Tibial nerve (tissue), 4 donors: ENCODE measurements at regions not wholly inside any gene's neighbourhood (a gene's known extent, or its start where the extent isn't known, plus 50 kb on each side); places are given as distances from the start of the nearest gene placed in this dataset.

ENCODE experiments used
- DNase-seq, 2 donors: peaks; one replicate each; pipeline ENCODE4 v3.0.0-alpha.2; 2019; ENCODE audit warnings: low spot score in 2 of 2
- H3K27ac ChIP-seq, 4 donors: fragments of 200-600 bp; sonication (generic) in 3 of 4; one replicate each; pipeline ENCODE4 v1.5.1; 2017 to 2019; ENCODE audit warnings: mild to moderate bottlenecking in 1 of 4
- H3K27me3 ChIP-seq, 2 donors: fragments of 200-600 bp; sonication (generic) in 1 of 2; one replicate each; pipeline versions ENCODE4 v1.5.1 to v1.6.0; 2017 to 2019
- H3K36me3 ChIP-seq, 3 donors: fragments of 200-600 bp; sonication (generic); one replicate each; pipeline ENCODE4 v1.5.1; 2018 to 2019
- H3K4me1 ChIP-seq, 4 donors: fragments of 200-600 bp; sonication (generic) in 3 of 4; one replicate each; pipeline ENCODE4 v1.5.1; 2017 to 2019
- H3K4me3 ChIP-seq, 4 donors: fragments of 200-600 bp; sonication (generic) in 3 of 4; one replicate each; pipeline ENCODE4 v1.5.1; 2017 to 2019; ENCODE audit warnings: mild to moderate bottlenecking in 1 of 4, moderate library complexity in 1 of 4
- H3K9me3 ChIP-seq, 4 donors: fragments of 200-600 bp; sonication (generic) in 3 of 4; one replicate each; pipeline ENCODE4 v1.5.1; 2017 to 2019
- EP300 ChIP-seq, 2 donors: sonication (generic); formaldehyde crosslinking; IDR thresholded peaks; one replicate each; pipeline ENCODE4 v1.6.1; 2017; ENCODE audit warnings: antibody characterized with exemption in 2 of 2, mild to moderate bottlenecking in 1 of 2
- POLR2A ChIP-seq, 2 donors: fragments of 450-650 bp; IDR thresholded peaks; one replicate each; pipeline ENCODE4 v1.6.1; 2017; ENCODE audit warnings: antibody characterized with exemption in 2 of 2, mild to moderate bottlenecking in 2 of 2, moderate library complexity in 2 of 2
- WGBS, 2 donors: methylation state at CpG; one replicate each; pipeline ENCODE4 v1.1.5; 2018; 5-methylcytosine and 5-hydroxymethylcytosine counted together
- TF ChIP-seq, protein P1 (sequence below), 5 experiments: fragments of 200-600 bp in 3 of 5; fragments of 450-650 bp in 2 of 5; sonication (generic) in 3 of 5; IDR thresholded peaks; one replicate each; pipeline ENCODE4 v1.5.1; 2016 to 2019; ENCODE audit warnings: antibody characterized with exemption in 5 of 5, mild to moderate bottlenecking in 3 of 5, moderate library complexity in 2 of 5

DNA sequence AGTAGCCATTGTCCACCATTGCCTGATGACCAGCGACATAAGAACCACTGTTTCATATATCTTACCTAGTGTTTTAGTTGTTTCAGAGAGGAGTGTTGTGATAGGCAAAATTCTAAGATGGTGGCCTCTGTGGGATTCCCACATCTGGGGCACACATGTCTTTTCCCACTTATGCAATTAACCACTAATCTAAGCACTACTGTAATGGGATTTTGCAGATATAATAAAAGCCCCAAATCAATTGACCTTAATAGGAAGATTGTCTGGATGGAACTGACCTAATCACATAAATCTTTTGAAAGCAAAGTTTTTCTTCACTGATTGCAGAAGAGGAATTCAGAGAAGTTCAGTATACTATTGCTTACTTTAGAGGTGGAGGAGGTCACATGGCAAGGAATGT, 469.9 kb downstream of the NUP35 start:
- DNase-seq, result no peak
- Histone ChIP-seq H3K36me3 (no peaks in the 10 kb centered on the region), H3K9me3 (no peaks in the 10 kb centered on the region), H3K27me3 (no peaks in the 10 kb centered on the region), H3K27ac (no peak overlapping the region), H3K4me1 (no peaks in the 10 kb centered on the region), H3K4me3 (no peak overlapping the region)
- 79 to 83% methylated on average over 1 of the region's 1 CpG for WGBS, 2 donors
- TF ChIP-seq, protein P1, sequence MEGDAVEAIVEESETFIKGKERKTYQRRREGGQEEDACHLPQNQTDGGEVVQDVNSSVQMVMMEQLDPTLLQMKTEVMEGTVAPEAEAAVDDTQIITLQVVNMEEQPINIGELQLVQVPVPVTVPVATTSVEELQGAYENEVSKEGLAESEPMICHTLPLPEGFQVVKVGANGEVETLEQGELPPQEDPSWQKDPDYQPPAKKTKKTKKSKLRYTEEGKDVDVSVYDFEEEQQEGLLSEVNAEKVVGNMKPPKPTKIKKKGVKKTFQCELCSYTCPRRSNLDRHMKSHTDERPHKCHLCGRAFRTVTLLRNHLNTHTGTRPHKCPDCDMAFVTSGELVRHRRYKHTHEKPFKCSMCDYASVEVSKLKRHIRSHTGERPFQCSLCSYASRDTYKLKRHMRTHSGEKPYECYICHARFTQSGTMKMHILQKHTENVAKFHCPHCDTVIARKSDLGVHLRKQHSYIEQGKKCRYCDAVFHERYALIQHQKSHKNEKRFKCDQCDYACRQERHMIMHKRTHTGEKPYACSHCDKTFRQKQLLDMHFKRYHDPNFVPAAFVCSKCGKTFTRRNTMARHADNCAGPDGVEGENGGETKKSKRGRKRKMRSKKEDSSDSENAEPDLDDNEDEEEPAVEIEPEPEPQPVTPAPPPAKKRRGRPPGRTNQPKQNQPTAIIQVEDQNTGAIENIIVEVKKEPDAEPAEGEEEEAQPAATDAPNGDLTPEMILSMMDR (IDR thresholded peaks at IDR 0.05), result no peak
- TF ChIP-seq POLR2A (IDR thresholded peaks at IDR 0.05) (no peak), EP300 (IDR thresholded peaks at IDR 0.05) (no peak)

- no peak for DNase-seq
- Histone ChIP-seq H3K27ac (no peak overlapping the region), H3K4me1 (no peaks in the 10 kb centered on the region), H3K36me3 (no peaks in the 10 kb centered on the region), H3K27me3 (no peaks in the 10 kb centered on the region), H3K9me3 (no peaks in the 10 kb centered on the region), H3K4me3 (no peak overlapping the region)
- 87 to 97% methylated on average over 1 of the region's 1 CpG for WGBS, 2 donors
- no peak for TF ChIP-seq EP300 (IDR thresholded peaks at IDR 0.05)
- TF ChIP-seq, protein P1 (IDR thresholded peaks at IDR 0.05), result no peak
- TF ChIP-seq POLR2A (IDR thresholded peaks at IDR 0.05), result no peak
Measured at GRCh38 chr2:183597841-183598240, 473.6 kb downstream of the NUP35 start.

- Histone ChIP-seq H3K27me3 (no peaks in the 10 kb centered on the region), H3K9me3 (no peaks in the 10 kb centered on the region), H3K36me3 (no peaks in the 10 kb centered on the region), H3K27ac (no peak overlapping the region), H3K4me3 (no peak overlapping the region), H3K4me1 (no peaks in the 10 kb centered on the region)
- DNase-seq, result no peak
- WGBS, 2 donors, result 72% methylated on average over 5 of the region's 5 CpGs
- TF ChIP-seq, protein P1 (IDR thresholded peaks at IDR 0.05), result no peak
- no peak for TF ChIP-seq EP300 (IDR thresholded peaks at IDR 0.05)
- no peak for TF ChIP-seq POLR2A (IDR thresholded peaks at IDR 0.05)
Measured at GRCh38 chr2:183604065-183604464, 479.8 kb downstream of the NUP35 start.

GRCh38 chr2:183605440-183605839, 481.2 kb downstream of the NUP35 start:
- WGBS, 2 donors, result 59 to 67% methylated on average over 3 of the region's 3 CpGs
- no peaks in the 10 kb centered on the region for H3K27me3 ChIP-seq
- no peaks in the 10 kb centered on the region for H3K36me3 ChIP-seq
- DNase-seq, result no peak
- no peaks in the 10 kb centered on the region for H3K9me3 ChIP-seq
- H3K4me1 ChIP-seq, result no peaks in the 10 kb centered on the region
- no peak overlapping the region for H3K27ac ChIP-seq
- no peak for TF ChIP-seq EP300 (IDR thresholded peaks at IDR 0.05)
- TF ChIP-seq POLR2A (IDR thresholded peaks at IDR 0.05), result no peak
- no peak overlapping the region for H3K4me3 ChIP-seq

DNA sequence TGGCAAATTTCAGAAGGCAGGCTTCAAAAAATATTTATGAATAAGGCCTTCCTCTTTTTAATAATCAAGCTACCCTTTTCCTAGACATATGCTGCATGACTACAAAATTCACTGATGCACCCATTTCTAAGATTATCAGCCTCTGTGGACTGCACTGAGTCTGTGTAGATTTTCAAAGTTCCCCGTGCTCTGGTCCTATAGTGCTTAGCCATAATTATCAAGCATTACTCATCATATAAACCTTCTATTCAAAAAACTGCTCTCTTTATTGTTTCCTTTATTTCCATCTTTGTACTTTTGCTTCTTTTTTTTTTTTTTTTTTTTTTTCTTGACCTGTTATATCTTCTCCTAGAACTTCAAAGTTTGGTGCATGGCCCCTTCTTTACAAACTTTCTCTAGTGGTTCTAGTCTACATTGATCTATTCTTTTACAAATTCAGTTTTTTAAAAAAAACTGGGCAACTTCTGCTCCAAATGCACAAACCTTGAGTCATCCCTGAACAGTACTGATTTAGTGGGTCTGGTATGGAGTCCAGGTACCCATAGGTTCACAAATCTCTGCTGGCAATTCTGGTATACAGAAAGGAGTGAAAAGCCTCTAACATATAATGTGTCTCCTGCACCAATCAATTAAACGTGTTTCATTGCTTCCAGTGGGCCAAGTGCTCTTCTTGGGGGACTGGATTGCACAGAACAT, 481.9 kb downstream of the NUP35 start:
- no peak overlapping the region for H3K4me3 ChIP-seq
- TF ChIP-seq, protein P1 (IDR thresholded peaks at IDR 0.05), result no peak
- TF ChIP-seq POLR2A (IDR thresholded peaks at IDR 0.05) (no peak), EP300 (IDR thresholded peaks at IDR 0.05) (no peak)
- no peak overlapping the region for H3K27ac ChIP-seq
- no peaks in the 10 kb centered on the region for H3K36me3 ChIP-seq
- 63 to 84% methylated on average over 2 of the region's 2 CpGs for WGBS, 2 donors
- H3K27me3 ChIP-seq, result no peaks in the 10 kb centered on the region
- no peaks in the 10 kb centered on the region for H3K4me1 ChIP-seq
- no peak for DNase-seq
- H3K9me3 ChIP-seq, result no peaks in the 10 kb centered on the region
